ENCODE measurements at regions not wholly inside any gene's neighbourhood (a gene's known extent, or its start where the extent isn't known, plus 50 kb on each side); places are given as distances from the start of the nearest gene placed in this dataset.

- TF ChIP-seq CTCF (IDR thresholded peaks at IDR 0.05; ENCODE audit: low read length): no peak
- TF ChIP-seq EZH2phosphoT487 (IDR thresholded peaks at IDR 0.05; ENCODE audit: low read length): no peak
- no peak for TF ChIP-seq EZH2 (optimal IDR thresholded peaks at IDR 0.05; ENCODE audit: low read depth, low read length)
These were observed 79.2 kb upstream of the GPM6A start for GRCh38 chr4:175891231-175891630.

Data from MM.1S (cell line).